ENCODE measurements at regions not wholly inside any gene's neighbourhood (a gene's known extent, or its start where the extent isn't known, plus 50 kb on each side); places are given as distances from the start of the nearest gene placed in this dataset.
"Not testable (repeated sequence)": the region's sequence is repeated elsewhere in the genome, so short reads cannot be mapped to it uniquely, and the experiment has no call there.

DNA sequence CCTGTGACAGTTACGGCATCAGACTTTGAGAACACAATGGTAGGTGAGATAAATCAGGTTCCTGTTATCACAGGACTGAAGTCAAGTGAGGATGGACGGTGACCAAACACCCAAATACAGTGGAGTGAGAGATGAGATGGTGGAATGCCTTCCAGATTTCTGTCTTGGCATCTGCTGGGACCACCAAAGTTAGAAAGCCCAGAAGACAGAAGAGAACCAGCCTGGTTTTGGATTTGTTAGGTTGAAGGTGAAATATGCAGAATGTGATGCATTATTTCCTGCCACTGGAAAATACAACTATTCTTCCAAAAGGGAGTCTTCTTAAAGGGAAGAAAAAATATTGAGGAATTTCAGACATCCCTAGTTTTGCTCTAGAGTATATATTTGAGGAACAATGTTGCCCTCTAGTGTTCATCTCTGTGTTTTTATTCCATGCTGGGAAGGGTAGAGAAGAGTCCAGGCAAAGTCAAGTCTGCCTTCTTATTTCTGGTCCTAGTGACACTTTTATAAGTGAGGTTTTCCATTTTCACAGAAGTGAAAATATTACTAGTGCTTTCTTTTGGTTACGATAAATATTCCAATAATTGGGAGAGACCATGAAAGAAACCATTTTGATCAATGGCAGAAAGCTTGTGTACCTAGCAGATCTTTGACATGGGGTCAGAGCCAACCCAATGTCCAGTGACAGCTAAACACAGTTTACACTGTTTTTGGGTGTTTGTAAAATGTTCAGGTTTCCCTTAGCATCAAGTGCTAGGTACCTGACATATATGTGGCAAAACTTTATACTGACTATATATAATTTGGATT lies 142.3 kb upstream of the ANKH start:
- DNase-seq, result peak; percentile 59

DNA sequence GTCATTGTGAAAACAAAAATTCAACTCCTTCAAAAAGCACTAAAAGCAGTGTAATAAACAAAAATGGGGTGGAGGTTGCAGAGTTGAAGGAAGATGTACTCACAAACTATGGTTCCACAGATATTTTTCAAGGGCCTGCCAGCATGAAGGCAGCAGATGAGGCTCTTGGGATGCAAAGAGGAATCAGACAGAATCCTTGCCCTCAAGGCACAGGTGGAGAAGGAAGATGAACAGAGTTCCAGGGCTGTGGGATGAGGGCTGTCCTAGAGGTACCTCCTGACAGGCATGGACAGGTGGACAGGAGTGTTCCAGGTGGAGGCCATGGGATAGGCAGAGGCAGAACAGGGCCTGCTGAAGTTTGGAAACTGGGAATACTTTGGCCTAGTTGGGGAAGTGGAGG lies 140.5 kb upstream of the ANKH start:
- DNase-seq, result no peak

DNA sequence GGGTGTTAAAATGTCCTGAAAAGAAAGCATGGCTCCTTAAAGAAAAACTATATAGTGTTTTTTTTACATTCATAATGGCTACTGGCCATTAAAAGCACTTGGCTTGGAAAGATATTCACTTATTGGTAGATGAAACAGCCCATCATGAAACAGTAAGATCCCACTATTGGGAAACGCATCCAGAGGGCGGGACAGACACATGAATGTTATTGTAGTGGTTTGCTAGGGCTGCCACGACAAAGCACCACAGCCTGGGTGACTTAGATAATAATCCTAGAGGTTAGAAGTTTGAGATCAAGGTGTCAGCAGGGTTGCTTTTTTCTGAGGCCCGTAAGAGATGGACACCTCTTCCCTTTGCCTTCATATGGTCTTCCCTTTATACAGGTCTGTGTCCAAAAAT lies 139.4 kb upstream of the ANKH start:
- DNase-seq, result no peak

DNA sequence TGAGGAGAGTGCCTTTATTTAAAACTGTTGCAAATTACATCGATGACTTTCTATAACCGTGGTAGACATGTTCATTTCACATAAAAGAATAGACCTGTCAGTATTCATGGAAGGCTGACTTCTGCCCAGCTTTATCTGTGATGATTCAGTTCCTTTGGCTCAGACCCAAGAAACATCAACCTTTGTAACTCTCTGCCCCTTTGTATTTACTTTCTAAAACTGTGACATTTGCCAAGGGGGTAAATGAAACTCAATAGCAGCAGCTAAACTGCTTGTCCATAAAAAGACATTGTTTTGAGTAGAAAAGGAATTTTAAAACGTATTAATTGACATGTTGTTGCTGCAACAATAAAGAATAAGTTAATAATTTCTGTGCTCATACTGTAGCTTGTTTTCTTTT lies 137.8 kb upstream of the ANKH start:
- peak; percentile 85 for DNase-seq

DNA sequence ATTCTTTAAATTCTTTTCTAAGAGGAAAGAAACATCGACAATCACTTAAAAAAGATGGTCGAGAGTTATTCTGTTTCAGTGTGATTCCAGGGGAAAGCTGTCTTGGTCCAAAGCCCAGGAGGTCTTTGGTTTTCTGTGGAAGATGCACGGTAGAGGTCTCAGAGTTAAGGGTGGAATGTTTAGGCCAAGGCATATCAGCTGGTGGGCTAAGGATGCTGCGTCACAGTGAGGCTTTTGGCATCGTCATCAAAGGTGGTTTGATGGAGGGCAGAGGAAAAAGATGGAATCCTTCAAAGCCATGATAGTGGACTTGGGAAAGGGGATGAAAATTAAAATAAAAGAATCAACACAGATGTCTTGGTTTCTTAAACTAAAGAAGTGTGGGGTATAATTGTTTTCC lies 137.3 kb upstream of the ANKH start:
- no peak for DNase-seq

DNA sequence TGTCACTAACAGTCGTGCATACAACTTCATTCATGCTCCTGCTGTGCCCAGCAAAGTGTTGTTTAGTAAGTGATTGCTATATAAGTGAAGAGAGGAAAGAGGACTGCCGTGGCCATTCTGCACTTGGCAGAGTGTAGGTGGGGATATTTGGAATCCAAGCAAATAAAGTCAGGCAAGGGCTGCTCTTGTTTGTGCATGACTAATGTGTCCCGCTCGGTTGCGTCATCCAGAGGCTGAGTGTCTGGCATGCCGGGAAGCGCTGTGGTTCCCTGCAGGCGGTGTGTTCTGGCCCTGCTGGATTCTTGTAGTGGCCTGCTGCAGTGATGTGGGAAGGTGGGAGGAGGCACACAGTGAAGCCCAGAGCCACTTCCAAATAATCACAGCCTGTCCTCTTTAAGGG lies 136.9 kb upstream of the ANKH start:
- DNase-seq, result peak; percentile 75

DNA sequence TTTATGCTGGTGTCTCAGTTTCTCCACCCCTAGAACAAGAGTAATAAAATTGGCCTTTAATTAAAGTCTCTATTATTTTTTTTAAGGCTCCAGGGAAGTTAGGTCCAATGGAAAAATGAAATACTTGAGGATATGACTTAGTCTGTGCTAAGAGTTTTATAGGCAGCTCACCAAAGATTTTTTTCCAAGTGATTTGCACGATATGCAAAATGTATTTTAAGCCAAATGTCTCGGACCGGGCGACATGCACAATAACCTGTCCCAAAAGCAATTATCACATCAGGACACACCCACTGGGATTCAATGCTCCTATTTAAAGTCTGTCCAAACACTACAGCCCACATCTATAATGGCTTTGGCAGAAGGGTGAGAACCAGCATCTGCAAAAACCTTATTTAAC lies 136.1 kb upstream of the ANKH start:
- DNase-seq, result no peak

DNA sequence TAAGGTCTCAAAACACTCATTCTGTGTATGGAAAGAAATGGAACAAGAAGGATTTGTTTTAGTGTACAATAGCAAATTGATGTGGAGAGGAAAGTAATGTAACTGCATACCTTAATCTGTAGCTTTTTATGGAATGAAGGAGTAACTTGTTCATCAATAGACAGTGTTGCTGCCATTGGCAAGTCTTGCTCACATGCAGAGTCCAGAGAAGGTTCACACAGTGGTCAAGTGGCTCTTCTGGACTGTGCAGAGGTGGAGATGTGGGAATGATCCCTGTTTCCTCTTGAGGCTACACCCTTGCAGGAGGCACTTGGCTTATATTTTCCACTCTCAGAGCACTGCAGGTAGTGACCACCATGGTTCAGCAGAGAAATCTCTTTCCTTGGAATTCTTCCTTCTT lies 132.9 kb upstream of the ANKH start:
- no peak for DNase-seq

DNA sequence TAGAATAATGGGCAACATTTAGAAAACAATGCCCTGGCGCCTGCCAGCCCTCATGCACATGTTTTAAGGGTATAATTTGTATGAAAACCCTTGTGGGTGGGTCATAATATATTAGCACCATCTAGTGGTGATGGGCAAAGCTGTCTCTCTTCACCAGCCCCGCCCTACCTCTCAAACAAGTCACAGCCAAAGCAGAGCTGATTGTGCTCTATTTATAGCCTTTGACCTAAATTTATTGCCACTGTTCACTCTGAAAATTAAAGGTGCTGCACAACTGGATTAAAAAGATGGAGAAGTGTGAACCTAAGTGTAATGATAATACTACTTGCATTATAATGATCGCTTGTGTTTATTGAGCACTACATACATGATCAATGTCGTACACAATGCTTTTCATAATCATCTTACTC lies 131.9 kb upstream of the ANKH start:
- peak; percentile 88 for DNase-seq

DNA sequence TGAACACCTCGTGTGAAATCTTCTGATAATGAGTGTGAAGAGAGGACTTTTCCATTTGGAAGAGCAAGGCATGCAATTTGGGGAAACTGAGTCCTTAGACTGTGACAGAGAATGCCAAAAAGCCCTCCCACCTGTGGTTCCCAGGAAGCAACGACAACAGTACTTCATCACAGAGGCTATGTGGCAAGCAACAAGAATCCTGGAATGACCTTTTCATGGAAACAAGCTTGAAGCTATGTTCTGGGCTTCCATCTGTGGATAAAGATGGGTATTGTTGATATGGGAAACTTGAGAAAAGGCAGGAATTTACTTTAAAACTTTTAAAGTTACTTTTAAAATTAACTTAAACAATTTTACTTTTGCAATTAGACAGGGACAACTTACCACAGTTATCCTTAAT lies 131.2 kb upstream of the ANKH start:
- no peak for DNase-seq

DNA sequence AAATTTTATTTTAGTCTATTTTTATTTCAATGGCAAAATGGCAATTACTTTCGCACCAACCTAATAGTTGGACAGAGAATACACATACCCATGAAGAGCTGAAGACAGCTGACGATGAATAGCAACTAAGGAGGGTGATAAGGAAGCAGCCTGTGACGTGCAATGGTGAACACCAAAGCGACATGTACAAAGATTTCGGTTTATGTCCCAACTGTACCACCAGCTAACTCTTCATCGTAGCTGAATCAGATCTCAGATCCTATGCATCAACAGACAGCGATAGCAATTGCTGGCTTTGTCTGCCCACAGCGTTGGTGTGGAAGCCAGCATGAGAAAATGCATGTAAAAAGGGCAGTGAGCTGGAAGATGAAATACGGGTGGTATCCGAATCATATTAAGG lies 130.6 kb upstream of the ANKH start:
- no peak for DNase-seq

DNA sequence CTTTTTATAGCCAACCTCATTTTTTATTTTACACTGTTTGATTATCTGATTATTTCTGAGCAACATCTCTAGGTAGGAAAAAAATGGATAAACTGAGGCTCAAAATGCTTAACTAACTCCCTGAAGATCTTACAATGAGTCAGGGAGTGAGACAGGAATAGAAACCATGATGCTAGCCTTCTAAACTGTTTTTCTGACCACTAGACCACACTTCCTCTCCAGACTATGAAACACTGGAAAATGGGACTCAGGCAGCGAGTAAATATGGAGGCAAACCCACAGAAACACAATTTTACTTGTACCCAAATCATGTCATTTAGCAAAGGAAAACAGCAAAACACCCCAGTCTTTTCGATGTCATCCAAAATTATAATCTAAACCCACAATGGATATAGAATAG lies 129.9 kb upstream of the ANKH start:
- DNase-seq, result no peak

DNA sequence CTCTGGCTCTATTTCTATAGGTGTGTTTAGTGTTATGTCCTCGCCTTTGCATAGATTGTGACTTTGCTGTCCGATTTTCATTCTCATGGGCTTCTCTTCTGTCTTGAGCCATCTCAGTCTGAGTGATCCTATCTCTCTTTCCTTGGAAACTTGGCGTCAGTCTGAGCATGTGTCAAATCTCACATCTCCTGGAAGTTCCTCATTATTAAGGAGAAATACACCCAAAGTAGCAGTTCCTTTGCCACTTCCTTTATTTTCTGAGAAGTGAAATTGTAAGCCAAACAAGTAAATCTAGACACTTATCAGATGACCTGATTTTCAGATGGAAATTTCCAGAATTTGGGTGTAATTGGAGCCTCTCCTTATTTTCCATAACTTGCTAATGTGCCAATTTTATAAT lies 126.9 kb upstream of the ANKH start:
- DNase-seq, result no peak

DNA sequence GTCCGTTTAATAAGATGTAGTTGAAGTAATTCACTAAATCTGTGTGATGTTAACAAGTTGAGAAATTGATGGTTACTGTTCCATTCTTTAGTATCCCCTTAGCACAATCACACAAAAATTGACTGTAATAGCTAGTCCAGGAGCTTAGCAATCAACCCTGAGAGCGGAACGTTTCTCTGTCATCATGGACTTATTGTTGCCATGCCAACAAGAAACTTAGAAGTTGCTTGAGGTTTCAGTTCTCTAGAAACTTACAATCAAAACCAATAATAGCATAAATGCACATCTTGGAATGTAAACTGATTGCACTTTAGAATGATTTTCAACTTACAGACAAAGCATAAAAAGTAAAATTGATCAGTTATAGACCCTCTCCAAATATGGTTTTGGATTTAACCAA lies 125.4 kb upstream of the ANKH start:
- no peak for DNase-seq

DNA sequence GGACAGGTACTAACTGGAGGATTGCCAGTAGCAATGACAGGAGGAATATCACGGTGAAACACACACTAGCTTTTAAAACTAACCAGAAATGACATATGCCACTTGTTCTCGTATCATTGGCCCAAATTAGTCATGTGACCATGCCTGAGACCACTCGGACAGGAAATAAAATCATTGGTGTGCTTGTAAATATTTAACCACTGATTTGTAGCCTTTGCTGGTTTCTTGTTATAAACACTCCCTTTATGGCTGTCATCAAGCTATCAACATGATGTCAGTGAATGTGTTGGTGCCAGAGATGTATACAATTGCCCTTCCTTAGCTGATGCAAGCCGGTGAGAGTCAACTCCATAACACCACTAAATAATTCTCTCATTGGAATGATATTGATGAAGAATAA lies 123.7 kb upstream of the ANKH start:
- no peak for DNase-seq

DNA sequence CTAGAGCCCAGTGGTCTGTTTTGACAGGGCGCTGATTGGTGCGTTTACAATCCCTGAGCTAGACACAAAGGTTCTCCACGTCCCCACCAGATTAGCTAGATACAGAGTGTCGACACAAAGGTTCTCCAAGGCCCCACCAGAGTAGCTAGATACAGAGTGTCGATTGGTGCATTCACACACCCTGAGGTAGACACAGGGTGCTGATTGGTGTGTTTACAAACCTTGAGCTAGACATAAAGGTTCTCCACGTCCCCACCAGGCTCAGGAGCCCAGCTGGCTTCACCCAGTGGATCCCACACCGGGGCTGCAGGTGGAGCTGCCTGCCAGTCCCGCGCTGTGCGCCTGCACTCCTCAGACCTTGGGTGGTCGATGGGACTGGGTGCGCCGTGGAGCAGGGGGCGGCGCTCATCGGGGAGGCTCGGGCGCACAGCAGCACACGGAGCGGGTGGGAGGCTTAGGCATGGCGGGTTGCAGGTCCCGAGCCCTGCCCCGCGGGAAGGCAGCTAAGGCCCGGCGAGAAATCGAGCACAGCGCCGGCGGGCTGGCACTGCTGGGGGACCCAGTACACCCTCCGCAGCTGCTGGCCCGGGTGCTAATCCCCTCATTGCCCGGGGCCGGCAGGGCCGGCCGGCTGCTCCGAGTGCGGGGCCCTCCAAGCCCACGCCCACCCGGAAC lies 122.0 kb upstream of the ANKH start:
- not testable (repeated sequence) for DNase-seq

DNA sequence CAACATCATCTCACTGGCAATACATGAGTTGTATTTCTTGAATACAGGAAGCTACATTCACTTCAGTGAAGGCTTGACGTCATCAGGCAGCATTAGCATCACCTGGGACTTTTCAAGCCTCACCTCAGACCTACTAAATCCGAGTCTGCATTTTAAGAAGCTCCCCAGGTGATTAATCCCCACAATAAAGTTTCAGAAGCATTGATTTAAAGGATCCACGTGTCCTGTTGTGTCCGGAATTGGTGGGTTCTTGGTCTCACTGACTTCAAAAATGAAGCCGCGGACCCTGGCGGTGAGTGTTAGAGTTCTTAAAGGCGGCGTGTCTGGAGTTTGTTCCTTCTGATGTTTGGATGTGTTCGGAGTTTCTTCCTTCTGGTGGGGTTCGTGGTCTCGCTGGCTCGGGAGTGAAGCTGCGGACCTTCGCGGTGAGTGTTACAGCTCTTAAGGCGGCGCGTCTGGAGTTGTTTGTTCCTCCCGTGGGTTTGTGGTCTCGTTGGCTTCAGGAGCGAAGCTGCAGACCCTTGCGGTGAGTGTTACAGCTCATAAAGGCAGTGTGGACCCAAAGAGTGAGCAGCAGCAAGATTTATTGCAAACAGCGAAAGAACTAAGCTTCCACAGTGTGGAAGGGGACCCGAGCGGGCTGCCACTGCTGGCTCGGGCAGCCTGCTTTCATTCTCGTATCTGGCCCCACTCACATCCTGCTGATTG lies 121.3 kb upstream of the ANKH start:
- not testable (repeated sequence) for DNase-seq

DNA sequence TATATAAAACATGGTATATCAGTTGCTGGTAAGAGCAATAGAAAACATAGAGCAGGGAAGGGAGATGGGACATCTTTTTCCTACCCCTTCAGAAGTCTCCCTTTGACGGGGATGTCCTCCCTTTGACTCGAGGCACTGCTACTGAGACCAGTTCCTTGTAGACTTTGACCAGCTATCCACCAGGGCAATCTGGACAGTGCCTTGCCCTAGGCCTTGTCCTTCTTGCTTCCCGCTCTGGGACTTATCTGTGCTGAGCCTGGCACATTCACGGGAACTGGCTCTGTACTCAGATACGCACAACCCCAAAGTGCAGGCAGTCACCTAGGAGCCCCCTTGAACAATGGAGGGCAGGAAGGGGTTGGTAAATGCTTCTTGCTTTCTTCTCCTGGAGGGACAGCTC lies 116.6 kb upstream of the ANKH start:
- no peak for DNase-seq

DNA sequence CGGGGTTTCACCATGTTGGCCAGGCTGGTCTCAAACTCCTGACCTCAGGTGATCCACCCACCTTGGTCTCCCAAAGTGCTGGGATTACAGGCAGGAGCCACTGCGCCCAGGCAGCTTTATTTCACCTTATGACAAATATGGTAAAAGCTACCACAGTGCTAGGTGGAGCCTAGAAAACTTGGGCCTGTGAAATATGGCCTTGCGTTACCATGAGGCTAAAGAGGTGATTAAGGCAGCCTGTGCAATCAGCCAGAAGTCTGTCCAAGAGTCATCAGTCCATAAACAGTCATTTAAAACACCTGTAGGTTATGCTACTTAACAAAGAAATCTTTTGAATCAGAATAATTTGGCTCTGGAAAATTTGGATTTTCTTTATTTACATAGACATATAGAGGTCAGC lies 114.8 kb upstream of the ANKH start:
- DNase-seq, result no peak

DNA sequence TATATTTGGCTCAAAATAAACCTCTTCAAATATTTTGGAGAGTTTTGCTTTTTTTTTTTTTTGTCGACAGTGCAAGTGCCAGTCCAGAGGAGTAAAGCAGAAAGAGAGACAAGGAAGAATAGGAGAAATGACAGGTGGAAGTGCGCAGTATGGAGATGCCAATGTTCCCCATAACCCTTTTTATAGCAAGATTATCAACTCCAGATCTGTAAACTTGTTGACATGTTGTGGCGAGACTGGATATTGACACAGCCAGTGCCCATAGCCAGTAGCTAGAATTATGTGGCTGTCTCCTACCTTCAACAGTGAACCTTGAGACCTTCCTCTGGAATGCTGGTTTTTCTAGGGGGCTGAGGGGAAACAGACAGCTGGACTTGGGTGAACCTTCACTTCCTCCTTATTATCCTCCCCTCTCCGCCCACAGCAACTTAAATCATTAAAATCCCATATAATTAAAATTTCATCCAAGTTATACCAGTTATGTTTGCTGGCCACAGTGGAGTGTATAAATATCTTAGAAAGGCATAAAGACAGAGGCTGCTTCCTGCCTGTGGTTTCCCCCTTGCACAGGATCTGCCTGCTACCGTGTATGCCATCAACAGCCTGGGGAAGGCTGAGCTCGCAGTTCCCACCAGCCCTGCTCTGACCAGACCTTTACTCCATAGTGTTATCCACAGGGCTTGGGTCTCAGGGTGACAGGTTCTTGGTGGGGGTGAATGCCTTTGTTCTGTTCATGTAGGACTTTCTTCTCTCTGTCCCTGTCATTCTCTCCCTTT lies 112.3 kb upstream of the ANKH start:
- DNase-seq, result no peak

DNA sequence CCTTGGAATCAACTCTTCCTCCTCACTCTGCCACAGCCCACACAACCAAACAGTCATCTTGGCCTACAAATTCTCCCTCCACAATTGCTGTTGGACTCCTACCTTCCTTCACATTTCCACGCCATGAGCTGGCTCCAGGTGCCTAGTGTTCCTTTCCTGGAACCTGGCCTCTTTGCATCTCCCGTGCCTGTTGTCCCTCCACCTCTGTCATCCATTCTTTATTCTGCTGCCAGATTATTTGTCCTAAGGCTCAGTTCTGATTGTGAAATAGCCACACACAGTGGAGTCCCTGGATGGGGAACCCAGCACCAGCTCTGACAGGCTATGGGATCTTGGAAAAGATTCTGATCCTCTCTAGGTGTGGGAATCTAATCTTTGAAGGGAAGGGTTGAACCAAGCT lies 109.1 kb upstream of the ANKH start:
- DNase-seq, result no peak

DNA sequence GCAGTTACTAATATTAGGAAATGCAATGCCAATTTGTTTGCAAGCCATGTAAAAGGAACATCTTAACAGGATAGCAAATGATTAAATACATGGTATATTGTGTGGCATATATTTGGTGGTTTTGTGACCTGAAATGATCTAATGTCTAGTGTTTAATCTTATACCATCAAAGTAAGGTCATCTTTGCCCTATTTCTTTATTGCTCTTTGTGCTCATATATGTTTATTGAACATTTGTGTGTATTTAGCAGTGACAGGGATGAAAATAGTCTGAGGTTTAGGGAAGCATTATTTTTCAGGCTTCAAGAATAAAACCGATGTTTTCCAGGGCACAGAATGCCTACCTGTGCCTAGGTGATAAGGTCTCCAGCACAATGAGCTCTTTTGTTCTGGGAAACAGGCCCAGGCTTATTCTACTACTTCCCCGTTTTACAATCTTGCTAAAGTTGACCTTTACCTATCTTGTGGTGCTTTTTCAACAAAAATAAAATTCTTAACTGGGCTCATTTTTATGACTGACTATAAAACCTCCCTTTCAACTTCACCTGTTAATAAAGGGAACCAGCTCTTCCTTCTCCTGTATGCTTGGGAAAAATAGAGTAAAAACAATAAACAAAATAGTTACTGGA lies 105.6 kb upstream of the ANKH start:
- DNase-seq, result no peak

DNA sequence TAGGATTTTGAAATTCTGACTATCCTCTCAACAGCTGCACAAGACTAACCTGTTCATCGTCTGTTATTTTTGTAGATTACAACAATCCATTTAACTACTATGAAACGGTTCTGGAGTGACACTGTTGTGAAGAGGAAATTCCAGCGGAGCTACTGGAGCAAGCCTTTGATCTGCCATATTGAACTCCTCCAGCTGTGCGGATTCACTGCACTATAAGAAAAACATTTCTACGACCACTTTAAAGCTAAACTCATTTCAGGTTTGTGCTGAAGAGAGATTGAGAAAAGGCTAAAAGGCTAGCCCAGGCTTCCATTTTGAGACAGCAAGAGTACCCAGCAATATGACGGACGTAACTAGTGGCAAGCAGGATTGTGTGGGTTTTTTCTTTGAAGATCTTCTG lies 104.9 kb upstream of the ANKH start:
- no peak for DNase-seq
